ENCODE measurements at regions not wholly inside any gene's neighbourhood (a gene's known extent, or its start where the extent isn't known, plus 50 kb on each side); places are given as distances from the start of the nearest gene placed in this dataset.

DNA sequence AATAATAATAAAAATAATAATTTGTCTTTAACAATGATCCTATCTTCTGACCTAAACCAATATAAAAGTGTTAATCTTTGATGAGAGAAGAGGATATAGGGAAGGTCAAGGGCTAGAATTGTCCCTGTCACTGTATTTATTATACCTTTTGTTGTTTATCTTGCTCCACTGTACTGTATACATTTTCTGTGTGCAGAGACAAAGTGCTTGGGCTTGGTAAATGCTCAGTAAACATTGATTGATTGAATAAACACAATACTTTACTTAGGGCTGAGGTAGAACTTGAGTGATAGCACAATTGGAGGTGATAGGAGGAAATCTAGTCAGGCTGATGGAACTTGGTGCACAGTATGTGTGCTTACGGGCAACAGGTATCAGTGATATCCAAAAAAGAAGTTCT is 161.2 kb downstream of the ARRDC3 start:
- TF ChIP-seq JUND (IDR thresholded peaks at IDR 0.05; ENCODE audit: low read length) (no peak), CTCF (IDR thresholded peaks at IDR 0.05; ENCODE audit: control extremely low read depth in 1 of 3, insufficient read depth in 1 of 3, low read depth in 1 of 3, low read length in 3 of 3) (no peak), EP300 (IDR thresholded peaks at IDR 0.05; ENCODE audit: borderline replicate concordance in 1 of 2, low read depth in 2 of 2, low read length in 2 of 2) (no peak), SRF (IDR thresholded peaks at IDR 0.05; ENCODE audit: low read depth, low read length) (no peak), POLR2A (IDR thresholded peaks at IDR 0.05; ENCODE audit: control extremely low read depth in 1 of 2, low read depth in 2 of 2, low read length in 2 of 2) (no peak), ZNF274 (IDR thresholded peaks at IDR 0.05; ENCODE audit: borderline replicate concordance, extremely low read depth, low read length) (no peak), RFX5 (IDR thresholded peaks at IDR 0.05; ENCODE audit: borderline replicate concordance, low read depth, low read length) (no peak), TAF1 (IDR thresholded peaks at IDR 0.05; ENCODE audit: low read depth, low read length) (no peak), EGR1 (IDR thresholded peaks at IDR 0.05; ENCODE audit: borderline replicate concordance, low read depth, low read length) (no peak), MAX (IDR thresholded peaks at IDR 0.05) (no peak), SAP30 (IDR thresholded peaks at IDR 0.05; ENCODE audit: insufficient read depth, insufficient replicate concordance, low read length) (no peak), TEAD4 (IDR thresholded peaks at IDR 0.05; ENCODE audit: low read depth, low read length) (no peak)

Measured in H1 (cell line).